Activated CD8-positive, alpha-beta T cell treated with anti-CD3 and anti-CD28 coated beads for 36 hours (primary cell): ENCODE measurements at regions not wholly inside any gene's neighbourhood (a gene's known extent, or its start where the extent isn't known, plus 50 kb on each side); places are given as distances from the start of the nearest gene placed in this dataset.

Source experiments
- ATAC-seq: fragments of 200-7000 bp; cut with Tn5 transposase; one replicate; pipeline ENCODE4 v1.10.0; 2021; ENCODE audit warnings: mild to moderate bottlenecking, moderate library complexity
- CTCF ChIA-PET: fragments of 350-600 bp; sonication (Branson Sonifier 250); formaldehyde crosslinking; loops from one replicate; lab custom pipeline; 2021; ENCODE audit warnings: antibody characterized with exemption; lab: Charles Lee
- POLR2A ChIA-PET: fragments of 350-600 bp; sonication (Branson Sonifier 250); formaldehyde crosslinking; loops from one replicate; lab custom pipeline; 2021; ENCODE audit warnings: antibody characterized with exemption; lab: Charles Lee
- DNase-seq: peaks from one replicate; pipeline ENCODE4 v3.0.0-alpha.2; 2020
- H3K27ac Mint-ChIP-seq: one replicate; pipeline ENCODE4 v1.8.0; 2021; ENCODE audit warnings: mild to moderate bottlenecking, mixed read lengths
- H3K27me3 Mint-ChIP-seq: one replicate; pipeline ENCODE4 v1.8.0; 2021; ENCODE audit warnings: mixed read lengths
- H3K36me3 Mint-ChIP-seq: one replicate; pipeline ENCODE4 v1.8.0; 2021; ENCODE audit warnings: low read depth, mixed read lengths
- H3K4me1 Mint-ChIP-seq: one replicate; pipeline ENCODE4 v1.8.0; 2021; ENCODE audit warnings: low read depth, mixed read lengths
- H3K4me3 Mint-ChIP-seq: one replicate; pipeline ENCODE4 v1.8.0; 2021; ENCODE audit warnings: mild to moderate bottlenecking, moderate library complexity, mixed read lengths
- H3K9me3 Mint-ChIP-seq: one replicate; pipeline ENCODE4 v1.8.0; 2021; ENCODE audit warnings: mixed read lengths
- intact Hi-C: fragments of 100-400 bp; cut with micrococcal nuclease; formaldehyde crosslinking; loops from one replicate; pipeline ENCODE4 v1.10.0; 2022
- TF ChIP-seq, protein P1 (sequence below): fragments of 200-600 bp; IDR thresholded peaks from one replicate; pipeline ENCODE4 v1.8.0; 2022; ENCODE audit warnings: antibody characterized with exemption, mild to moderate bottlenecking

DNA sequence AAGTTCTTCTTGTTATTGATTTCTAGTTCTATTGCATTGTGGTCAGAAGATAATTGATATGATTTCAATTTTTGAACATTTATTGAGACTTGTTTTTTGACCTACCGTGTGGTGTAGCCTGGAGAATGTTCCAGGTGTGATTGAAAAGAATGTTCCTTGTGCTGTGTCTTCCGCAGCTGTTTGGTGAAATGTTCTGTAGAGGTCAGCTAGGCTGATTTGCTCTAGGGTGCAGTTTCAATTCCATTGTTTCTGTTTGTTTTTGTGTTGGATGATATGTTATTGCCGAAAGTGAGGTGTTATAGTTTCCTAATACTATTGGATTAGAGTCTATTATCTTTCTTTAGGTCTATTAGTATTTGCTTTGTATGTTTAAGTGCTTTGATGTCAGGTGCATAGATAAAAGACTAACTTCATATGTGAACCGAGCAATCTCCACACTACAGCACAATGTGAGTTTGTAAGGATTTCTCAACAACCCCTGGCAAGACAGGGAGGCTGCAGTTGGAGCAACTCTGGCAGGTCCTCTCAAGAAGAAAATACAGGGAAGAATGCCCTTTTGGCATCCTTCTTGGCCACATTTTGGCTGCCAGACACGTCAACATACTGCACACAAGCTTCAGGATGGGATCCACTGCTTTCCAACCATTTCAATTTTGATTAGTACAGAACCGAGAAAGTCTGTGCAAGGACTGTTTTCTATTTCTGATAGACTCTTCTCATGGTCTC, 320.7 kb downstream of the RNF144B start:
- ChIA-PET POLR2A (no interaction called here), CTCF (no interaction called here)
- TF ChIP-seq, protein P1, sequence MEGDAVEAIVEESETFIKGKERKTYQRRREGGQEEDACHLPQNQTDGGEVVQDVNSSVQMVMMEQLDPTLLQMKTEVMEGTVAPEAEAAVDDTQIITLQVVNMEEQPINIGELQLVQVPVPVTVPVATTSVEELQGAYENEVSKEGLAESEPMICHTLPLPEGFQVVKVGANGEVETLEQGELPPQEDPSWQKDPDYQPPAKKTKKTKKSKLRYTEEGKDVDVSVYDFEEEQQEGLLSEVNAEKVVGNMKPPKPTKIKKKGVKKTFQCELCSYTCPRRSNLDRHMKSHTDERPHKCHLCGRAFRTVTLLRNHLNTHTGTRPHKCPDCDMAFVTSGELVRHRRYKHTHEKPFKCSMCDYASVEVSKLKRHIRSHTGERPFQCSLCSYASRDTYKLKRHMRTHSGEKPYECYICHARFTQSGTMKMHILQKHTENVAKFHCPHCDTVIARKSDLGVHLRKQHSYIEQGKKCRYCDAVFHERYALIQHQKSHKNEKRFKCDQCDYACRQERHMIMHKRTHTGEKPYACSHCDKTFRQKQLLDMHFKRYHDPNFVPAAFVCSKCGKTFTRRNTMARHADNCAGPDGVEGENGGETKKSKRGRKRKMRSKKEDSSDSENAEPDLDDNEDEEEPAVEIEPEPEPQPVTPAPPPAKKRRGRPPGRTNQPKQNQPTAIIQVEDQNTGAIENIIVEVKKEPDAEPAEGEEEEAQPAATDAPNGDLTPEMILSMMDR = no peak
- intact Hi-C loops = no loop called here
- no peak for DNase-seq
- Mint-ChIP-seq H3K4me3 (no peak overlapping the region), H3K4me1 (no peaks in the 10 kb centered on the region), H3K9me3 (peaks cover 3% of the 10 kb centered on the region), H3K36me3 (no peaks in the 10 kb centered on the region), H3K27me3 (no peaks in the 10 kb centered on the region), H3K27ac (no peak overlapping the region)
- no peak for ATAC-seq

DNA sequence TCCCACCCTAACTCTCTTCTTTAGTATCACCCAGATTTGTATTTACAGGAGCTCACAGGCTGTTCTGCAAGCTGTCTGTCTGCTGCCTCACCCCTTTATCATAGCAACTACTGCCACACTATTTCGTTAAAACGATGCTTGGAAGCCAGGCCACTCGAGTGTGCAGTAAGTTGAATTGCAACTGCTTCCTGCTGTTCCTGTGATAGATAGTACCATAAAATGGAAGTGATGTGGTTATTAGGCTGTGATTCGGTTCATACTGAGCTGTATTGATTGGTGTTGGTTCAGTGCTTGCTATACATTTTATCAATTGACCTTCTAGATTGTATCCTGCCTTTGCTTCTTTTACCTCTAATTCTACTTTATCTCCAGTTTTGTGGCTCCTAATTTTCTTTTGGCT, 325.4 kb downstream of the RNF144B start:
- DNase-seq = no peak
- H3K27ac Mint-ChIP-seq = no peak overlapping the region
- H3K36me3 Mint-ChIP-seq = no peaks in the 10 kb centered on the region
- no peak for ATAC-seq
- no peak overlapping the region for H3K4me3 Mint-ChIP-seq
- TF ChIP-seq, protein P1 = no peak
- H3K27me3 Mint-ChIP-seq = no peaks in the 10 kb centered on the region
- peaks cover 5% of the 10 kb centered on the region for H3K9me3 Mint-ChIP-seq
- no peaks in the 10 kb centered on the region for H3K4me1 Mint-ChIP-seq
- intact Hi-C loops = no loop called here
- POLR2A ChIA-PET = no interaction called here
- CTCF ChIA-PET = no interaction called here

DNA sequence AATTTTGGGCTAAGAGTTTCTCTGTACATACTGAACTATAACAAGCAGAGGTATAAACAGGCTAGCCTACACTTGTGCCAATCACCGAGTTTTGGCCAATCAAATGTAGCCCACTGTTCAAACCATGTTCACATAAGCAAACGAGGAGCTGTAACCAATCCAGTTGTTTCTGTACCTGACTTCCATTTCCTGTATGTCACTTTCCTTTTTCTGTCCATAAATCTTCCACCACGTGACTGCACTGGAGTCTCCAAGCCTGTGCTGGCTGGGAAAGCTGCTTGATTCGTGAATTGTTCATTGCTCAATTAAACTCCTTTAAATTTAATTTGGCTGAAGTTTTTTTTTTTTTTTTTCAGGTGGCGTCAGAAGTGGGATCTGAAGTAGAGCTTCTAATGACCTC, 332.9 kb downstream of the RNF144B start:
- no peak for ATAC-seq
- ChIA-PET POLR2A (no interaction called here), CTCF (no interaction called here)
- no peak overlapping the region for H3K27ac Mint-ChIP-seq
- H3K9me3 Mint-ChIP-seq = peaks cover 2% of the 10 kb centered on the region
- H3K36me3 Mint-ChIP-seq = no peaks in the 10 kb centered on the region
- no peaks in the 10 kb centered on the region for H3K27me3 Mint-ChIP-seq
- intact Hi-C loops = no loop called here
- H3K4me3 Mint-ChIP-seq = no peak overlapping the region
- no peak for DNase-seq
- H3K4me1 Mint-ChIP-seq = no peaks in the 10 kb centered on the region
- TF ChIP-seq, protein P1 = no peak

DNA sequence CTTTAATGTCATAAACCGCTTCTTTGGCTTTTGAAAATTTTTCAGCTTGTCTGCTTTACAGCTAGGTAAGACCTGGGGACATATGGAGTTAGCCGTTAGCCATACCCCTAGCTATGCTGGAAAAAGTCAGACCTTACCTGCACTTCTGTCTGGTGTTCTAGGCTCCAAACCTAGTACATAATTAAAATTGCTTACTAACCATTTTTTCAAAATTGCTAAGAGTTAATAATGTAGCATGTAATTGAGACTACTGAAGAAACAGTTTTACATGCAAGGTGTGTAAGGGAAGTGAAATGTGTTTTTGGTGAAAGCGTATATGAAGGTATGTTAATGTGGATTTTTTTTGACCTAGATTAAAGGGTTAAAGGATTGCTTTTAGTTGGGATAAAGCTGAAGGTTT, 336.9 kb downstream of the RNF144B start:
- no peak overlapping the region for H3K27ac Mint-ChIP-seq

DNA sequence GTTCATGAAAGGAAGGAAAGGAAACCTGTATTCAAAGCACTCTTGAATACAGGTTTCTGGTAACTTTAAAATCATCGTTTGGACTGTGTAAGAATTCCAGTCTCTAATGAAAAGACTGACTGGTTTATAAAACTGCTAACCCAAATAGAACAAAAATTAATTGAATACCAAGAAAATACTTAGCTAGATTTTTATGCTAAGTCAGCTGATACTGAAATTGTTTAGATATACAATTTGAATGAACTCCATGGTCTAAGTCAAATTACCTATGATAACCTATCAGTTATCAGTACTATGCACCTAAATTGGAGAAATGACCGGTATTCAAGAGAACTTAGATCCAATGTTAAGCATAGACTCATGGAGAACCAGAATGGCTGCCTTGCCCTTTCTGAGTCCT, 338.3 kb downstream of the RNF144B start:
- Mint-ChIP-seq H3K36me3 (no peaks in the 10 kb centered on the region), H3K27ac (no peak overlapping the region), H3K4me1 (no peaks in the 10 kb centered on the region), H3K9me3 (peaks cover 3% of the 10 kb centered on the region), H3K4me3 (no peak overlapping the region), H3K27me3 (no peaks in the 10 kb centered on the region)
- intact Hi-C loops = no loop called here
- TF ChIP-seq, protein P1 = no peak
- ATAC-seq (no peak), DNase-seq (no peak)
- ChIA-PET POLR2A (no interaction called here), CTCF (no interaction called here)

More for the DNA sequence above, 336.9 kb downstream of the RNF144B start:
- Mint-ChIP-seq H3K27me3 (no peaks in the 10 kb centered on the region), H3K9me3 (no peaks in the 10 kb centered on the region), H3K36me3 (no peaks in the 10 kb centered on the region), H3K4me1 (no peaks in the 10 kb centered on the region), H3K4me3 (no peak overlapping the region)
- TF ChIP-seq, protein P1 = no peak
- intact Hi-C loops = no loop called here
- DNase-seq = no peak
- ChIA-PET POLR2A (no interaction called here), CTCF (no interaction called here)
- no peak for ATAC-seq
